ENCODE measurements at regions not wholly inside any gene's neighbourhood (a gene's known extent, or its start where the extent isn't known, plus 50 kb on each side); places are given as distances from the start of the nearest gene placed in this dataset.

- TF ChIP-seq GABPA (IDR thresholded peaks at IDR 0.05; ENCODE audit: low read depth) (no peak), SPI1 (IDR thresholded peaks at IDR 0.05; ENCODE audit: borderline replicate concordance, low read depth) (no peak), REST (IDR thresholded peaks at IDR 0.05; ENCODE audit: insufficient replicate concordance, low read depth) (no peak), POLR2AphosphoS5 (IDR thresholded peaks at IDR 0.05; ENCODE audit: low read depth) (no peak), CTCF (IDR thresholded peaks at IDR 0.05; ENCODE audit: insufficient read depth, low read length) (no peak)
- Histone ChIP-seq H3K4me3 (replicated peaks; ENCODE audit: insufficient read depth, low read length) (no peak overlapping the region), H3K27ac (replicated peaks) (no peak overlapping the region), H3K27me3 (ENCODE audit: insufficient read depth, poor library complexity, severe bottlenecking) (peaks cover 11% of the 10 kb centered on the region)
- DNase-seq (ENCODE audit: low read depth in 1 of 2, low spot score in 1 of 2), result no peak
Measured at GRCh38 chr1:39116116-39116607, 88.3 kb upstream of the MACF1 start.

GRCh38 chr1:39116860-39117728 lies 87.4 kb upstream of the MACF1 start:
- no peak overlapping the region for H3K4me3 ChIP-seq (replicated peaks; ENCODE audit: insufficient read depth, low read length)
- H3K27me3 ChIP-seq (ENCODE audit: insufficient read depth, poor library complexity, severe bottlenecking), result peaks cover 11% of the 10 kb centered on the region
- DNase-seq (ENCODE audit: low read depth in 1 of 2, low spot score in 1 of 2), result no peak
- no peak for TF ChIP-seq SPI1 (IDR thresholded peaks at IDR 0.05; ENCODE audit: borderline replicate concordance, low read depth)
- no peak for TF ChIP-seq REST (IDR thresholded peaks at IDR 0.05; ENCODE audit: insufficient replicate concordance, low read depth)
- TF ChIP-seq POLR2AphosphoS5 (IDR thresholded peaks at IDR 0.05; ENCODE audit: low read depth), result no peak
- no peak for TF ChIP-seq GABPA (IDR thresholded peaks at IDR 0.05; ENCODE audit: low read depth)
- no peak for TF ChIP-seq CTCF (IDR thresholded peaks at IDR 0.05; ENCODE audit: insufficient read depth, low read length)
- H3K27ac ChIP-seq (replicated peaks), result no peak overlapping the region

- Histone ChIP-seq H3K27ac (replicated peaks) (no peak overlapping the region), H3K4me3 (replicated peaks; ENCODE audit: insufficient read depth, low read length) (no peak overlapping the region), H3K27me3 (ENCODE audit: insufficient read depth, poor library complexity, severe bottlenecking) (peaks cover 11% of the 10 kb centered on the region)
- no peak for DNase-seq (ENCODE audit: low read depth in 1 of 2, low spot score in 1 of 2)
- TF ChIP-seq REST (IDR thresholded peaks at IDR 0.05; ENCODE audit: insufficient replicate concordance, low read depth) (no peak), SPI1 (IDR thresholded peaks at IDR 0.05; ENCODE audit: borderline replicate concordance, low read depth) (no peak), GABPA (IDR thresholded peaks at IDR 0.05; ENCODE audit: low read depth) (no peak)
Measured at GRCh38 chr1:39117899-39118450, 86.5 kb upstream of the MACF1 start.
